Cerebellar cortex (tissue), 1 donor: ENCODE measurements at regions not wholly inside any gene's neighbourhood (a gene's known extent, or its start where the extent isn't known, plus 50 kb on each side); places are given as distances from the start of the nearest gene placed in this dataset.
A peak's percentile ranks its signal among the peaks of the same experiment; 100 is the strongest.

Experiments used
- DNase-seq: peaks from one replicate; pipeline ENCODE4 v3.0.0-alpha.2; 2015; ENCODE audit warnings: low spot score

DNA sequence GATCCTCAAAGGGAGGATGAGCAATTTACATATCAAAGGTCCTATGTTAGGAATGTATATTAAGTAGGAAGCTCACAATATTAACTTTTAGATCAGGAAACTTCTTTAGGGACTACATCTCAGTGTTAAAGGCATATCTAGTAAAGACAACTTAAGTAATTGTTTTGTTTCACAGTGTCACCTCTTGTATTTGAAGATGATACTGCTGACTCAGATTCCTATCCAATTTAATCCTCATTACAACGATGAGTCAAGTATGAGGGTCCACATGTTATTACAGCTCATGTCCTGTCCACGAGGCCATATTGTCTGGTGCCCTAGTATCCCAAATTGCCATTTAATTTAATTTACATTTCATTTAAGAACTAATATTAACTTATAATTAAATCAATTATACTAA is 523.9 kb downstream of the CCDC85A start:
- DNase-seq, result no peak

DNA sequence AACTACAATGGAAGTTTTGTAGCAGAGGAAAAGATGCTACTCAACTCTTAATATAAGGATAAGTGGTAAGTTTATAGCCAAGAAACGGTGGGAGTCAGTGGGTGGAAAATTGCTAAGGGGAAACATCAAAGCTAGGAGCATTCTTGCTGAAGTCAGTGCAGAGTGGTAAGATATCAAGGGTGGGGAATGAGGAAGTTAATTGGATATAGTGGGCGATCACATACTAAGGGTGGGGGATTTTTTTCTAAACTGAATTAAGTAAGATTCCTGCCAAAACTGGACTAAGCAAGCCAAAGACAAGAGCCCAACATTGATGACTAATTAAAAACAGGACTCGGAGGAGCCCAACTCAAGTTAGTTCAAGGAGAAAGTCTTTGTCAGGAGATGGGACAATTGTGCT is 525.4 kb downstream of the CCDC85A start:
- no peak for DNase-seq

DNA sequence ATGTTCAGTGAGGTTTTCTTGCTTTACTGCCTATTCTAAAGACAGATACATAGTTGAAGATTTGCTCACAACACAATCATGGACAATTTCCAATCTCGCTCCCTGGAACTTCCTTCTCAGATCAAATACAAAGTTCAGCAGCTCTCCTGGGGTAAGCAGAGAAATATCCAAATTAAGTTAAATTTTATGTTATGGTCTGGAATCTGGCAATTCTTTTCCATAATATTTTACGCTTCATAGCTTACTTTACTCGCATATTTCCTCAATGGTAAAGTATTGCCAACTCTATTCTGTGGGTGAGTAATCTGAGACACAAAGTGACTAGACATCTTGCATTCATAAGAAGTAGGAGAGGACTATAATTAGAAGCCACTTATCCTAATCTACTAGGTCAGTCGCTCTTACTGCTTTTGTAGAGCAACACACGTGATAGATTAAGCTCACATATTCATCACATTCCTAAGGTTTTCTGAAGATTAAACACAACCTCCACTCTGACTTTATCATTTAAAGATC is 529.4 kb downstream of the CCDC85A start:
- DNase-seq, result no peak

DNA sequence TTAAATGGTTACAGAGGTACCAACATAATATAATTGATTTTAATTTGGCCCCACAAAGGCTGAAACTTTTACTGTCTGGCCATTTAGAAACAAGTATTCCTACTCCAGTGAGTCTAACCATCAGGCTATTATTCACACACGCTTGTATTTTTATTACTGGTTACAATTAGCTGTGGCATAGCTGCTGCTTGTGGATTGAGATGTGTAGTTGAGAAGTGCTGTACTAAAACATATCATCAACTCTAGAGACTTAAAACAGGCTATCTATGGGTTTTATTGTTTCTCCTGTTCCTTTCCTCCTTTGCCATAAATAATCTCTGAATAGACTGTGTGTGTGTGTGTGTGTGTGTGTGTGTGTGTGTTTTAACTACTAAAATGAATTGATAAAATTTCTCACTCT is 530.2 kb downstream of the CCDC85A start:
- DNase-seq, result no peak

DNA sequence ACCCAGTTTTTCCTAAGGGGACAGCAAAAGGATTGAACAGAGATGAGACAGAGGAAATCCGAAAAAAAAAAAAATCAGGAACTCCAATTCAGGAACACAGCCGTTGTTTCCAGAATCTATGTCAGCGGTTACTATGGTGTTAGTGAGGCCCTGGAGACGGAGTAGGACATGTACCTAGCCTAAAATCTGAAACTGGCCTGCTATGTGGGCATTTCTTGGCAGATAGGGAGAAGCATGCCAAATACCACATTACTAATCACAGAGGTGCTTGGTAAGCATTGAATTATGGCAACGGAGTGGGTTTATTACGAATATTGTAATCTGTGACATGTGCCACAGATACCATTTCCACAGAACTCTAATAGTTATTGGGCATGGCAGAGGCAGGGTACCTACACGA is 530.6 kb downstream of the CCDC85A start:
- DNase-seq, result no peak

DNA sequence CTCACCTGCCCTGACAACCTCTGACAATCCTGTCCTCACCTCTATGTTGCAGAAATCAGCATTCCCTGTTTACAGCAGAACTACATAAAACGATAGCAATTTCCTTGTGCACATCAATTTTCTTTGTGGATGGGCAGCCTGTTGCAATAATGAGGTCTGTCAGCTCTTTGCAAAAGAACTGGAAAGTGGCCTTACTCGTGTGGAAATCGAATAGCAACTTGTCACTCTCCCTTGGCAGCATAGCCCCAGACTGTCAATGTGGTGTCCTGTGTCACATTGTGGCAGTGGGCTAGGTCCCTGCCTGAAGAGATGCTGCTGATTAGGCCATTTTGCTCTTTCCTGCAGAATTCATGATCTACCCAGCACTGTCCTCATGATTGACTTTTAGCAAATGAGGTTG is 531.9 kb downstream of the CCDC85A start:
- no peak for DNase-seq

DNA sequence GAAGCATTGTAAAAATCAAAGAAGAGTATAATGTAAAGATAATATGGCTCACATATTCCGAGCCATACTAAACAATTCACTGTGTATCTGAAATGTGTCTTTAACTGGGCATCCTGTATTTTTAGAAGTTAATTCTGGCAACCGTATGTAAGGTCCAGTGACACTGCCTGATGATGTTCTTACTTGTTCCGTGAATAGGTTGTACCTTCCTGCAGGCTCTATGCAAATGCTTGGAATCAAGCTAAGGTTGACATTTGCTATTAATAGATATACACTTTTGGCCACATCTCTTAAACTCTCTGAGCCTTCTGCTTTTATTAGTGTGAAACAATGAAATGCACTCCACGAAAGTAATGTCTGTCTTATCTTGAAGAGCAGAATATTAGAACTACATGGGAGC is 534.6 kb downstream of the CCDC85A start:
- no peak for DNase-seq

DNA sequence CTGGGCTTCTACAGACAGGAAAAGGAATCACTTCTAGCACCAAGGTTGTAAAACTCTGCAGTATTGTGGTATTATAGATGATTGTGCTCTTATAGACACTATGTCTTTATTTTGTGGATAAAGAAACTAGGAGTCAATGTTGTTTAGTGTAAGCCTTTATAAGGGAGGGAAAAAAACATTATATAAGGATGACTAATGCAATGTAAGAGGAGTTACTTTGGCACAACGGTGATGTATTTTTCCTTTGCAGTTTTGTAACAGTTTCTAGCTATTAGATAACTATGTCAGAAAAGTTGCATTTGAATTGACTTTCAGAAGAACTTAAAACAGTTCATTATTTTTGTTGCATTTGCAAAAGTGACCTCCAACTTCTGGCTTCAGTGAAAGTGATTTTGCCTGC is 545.4 kb downstream of the CCDC85A start:
- DNase-seq, result no peak

DNA sequence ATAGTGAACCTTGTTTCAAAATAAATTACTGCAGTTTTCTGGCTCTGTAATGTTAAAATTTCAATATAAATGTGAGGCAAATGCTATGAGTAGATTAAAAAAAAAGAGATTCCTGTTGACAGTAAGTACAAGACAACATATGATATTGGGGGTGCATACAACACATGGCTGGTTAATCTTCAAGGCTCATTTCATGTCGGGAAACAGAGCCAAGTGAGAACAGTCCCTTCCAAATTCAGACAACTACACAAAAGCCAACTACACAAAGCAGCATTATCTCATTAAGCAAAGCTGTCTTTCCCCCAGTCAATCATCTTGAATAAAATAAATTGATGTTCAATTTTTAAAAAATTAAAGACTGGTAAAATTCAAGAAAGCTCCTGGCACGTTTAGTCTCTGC is 549.2 kb downstream of the CCDC85A start:
- no peak for DNase-seq

DNA sequence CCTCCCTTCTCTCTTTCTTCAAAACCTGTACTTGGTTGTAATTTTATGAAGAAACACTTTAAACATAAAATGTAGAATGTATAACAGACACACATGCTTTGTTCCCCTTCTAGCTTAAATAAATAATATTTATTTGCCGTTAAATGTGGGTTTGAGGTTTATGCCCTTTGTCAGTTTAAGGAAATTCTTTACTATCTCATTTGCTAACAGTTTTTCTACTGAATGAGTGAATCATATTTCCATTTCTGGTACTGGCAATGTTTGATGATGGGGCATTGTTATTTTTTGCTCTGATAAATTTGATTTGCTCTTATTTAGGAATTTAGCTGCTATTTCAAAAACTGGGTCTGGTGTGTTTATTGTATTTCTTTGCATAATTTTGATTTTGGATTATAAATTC is 555.6 kb downstream of the CCDC85A start:
- DNase-seq, result no peak

DNA sequence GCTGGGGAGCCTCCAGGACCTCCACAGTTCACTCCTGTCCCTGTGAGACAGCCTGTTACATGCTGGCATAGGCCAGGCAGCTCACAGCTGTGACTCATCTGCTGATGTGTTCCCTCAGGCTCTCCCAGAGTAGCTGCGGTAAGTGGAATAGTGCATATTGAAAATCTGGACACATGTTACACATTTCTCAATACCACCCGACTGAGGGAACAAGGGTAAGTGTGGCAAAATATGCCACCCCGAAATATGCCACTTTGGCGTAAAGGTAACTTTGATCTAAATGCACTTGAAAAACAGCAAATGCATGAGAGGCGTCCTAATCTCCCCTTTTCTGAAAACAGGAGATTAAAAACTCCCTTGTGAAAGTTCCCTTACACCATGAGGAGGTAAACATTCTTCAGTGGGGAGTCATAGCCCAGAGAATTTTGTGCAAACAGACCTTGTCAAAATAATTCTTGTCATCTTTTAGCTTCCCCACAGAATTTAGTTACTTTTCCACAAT is 557.9 kb downstream of the CCDC85A start:
- DNase-seq, result no peak

DNA sequence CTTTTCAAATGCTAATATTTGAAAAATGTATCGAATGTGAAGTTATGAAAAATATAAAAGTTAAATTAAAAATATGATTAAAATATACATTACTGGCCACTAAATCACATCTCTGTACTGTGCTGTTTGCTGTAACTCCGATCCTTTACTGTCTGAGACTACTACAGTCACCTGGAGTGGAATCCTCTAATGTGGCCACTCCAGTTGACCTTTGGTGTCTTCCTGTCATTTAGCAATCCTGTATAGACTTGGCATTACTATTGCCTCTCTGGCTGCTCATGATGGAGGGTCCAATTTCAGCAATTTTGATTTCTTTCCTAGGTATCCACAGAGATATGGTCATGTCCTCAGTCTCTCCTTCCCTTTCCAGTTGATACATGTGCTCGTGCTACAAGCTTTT is 560.0 kb downstream of the CCDC85A start:
- DNase-seq, result no peak

DNA sequence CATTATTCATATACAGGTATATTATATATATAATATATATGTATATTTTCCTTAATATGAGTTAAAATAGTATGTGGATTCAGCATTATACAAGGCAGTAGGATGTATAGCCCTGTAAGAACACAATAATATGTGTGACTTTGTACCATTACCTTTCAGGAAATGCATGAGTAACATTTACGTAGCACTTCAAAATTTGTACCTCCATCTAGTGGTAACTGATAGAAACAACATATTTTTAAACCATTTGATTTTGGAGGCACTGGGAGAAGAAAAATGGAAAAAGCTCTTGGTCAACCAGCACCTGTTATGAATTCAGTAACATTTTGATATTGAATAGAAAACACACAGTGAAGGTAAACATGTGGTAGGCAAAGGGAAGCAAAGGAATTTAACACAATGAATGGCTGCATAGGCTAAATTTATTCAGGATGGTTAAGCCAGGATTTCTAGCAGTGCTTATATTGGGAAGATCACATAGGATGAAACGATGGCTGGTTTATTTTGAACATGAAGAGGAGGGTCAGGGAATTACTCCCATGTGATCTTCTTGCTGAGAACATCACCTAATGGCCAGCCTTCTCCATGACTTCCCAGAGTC is 565.5 kb downstream of the CCDC85A start:
- DNase-seq, result peak; percentile 71

DNA sequence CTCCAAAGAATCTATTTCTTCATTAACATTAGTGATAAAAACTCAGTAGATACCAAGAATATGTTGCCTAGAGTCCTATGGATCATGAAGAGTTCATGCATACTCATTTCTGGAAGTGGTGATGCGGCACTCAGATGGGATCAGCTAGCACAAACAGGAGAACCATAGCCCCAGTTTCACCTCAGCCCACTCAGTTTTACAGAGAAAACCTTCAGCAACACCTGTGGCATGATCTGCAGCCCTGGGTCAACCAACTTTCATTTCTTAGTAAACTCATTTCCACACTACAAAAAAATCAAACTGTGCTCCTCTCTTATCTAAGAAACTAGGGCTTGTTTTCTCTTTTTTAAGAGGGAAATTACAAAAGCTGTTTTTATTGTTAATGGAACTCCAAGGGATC is 569.4 kb downstream of the CCDC85A start:
- DNase-seq, result no peak

DNA sequence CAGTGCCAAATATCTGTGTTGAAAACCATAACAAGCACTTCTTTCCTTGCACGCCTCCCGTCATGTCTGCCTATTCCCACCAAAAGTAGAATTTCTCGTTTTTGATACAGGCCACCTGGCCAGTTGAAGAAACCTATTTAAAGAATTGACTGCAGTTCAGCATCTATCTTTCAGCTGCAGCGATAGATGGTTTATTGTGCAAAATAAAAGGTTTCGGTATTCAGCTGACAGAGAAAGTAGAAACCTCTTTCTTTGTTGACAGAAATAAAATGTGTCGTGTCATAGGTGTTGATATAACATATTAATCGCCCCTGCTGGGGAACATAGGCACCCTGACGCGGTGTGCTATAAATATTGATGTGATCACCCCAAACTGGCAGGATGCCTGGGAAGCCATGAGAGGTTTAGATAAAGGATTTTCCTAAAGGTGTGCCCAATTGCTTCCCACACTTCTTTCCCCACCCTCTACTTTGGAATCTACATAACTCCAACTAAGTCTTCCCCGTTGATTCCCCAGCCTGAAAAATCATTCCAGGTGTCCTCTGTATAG is 570.4 kb downstream of the CCDC85A start:
- no peak for DNase-seq

DNA sequence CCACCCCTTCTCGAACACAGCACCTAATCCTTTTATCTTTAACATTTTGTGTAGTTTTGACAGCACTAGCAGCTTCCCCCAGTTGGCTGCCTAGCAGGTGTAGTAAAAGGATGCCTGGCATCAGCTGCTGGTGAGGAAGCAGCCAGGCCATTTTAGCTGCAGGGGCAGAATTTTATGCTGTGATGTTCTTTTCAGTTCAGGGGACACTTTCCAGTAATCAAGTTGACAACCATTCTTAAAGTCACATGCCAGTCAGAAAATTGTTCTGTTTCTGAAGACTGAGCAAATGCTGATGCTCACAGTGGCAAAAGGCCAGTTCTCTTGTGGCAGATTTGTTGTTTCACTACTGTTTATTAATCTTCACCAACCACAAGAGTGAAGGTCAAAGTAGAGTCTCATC is 570.8 kb downstream of the CCDC85A start:
- DNase-seq, result no peak

DNA sequence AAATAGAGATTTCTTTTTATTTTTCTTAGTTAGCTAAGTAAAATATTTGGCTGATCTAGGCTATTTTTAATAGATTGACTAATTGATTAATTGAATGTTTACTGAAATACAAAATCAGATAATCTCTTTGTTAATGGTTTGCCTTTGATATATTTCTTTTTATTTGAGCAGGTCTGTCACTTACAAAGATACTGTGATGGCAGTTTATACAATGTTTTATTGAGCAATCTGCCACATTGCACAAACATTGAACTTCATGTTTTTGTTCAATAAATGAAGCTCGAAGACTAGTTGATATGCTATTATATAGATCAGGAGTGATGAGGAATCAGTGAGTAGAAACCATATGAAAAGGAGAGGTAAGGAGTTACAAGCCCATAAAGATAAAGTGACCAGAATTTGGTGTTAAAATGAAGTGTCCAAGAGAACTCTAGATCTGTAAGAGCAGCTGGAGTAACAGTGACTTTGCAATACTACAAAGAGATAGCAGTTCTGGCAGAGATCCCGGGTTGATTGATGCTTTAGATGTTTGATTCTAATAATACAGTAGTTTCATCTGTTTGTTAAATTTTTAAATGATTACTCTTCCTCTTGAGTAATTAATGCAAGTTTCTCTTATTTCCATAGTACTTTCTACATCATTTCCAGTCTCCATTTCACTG is 574.2 kb downstream of the CCDC85A start:
- no peak for DNase-seq

DNA sequence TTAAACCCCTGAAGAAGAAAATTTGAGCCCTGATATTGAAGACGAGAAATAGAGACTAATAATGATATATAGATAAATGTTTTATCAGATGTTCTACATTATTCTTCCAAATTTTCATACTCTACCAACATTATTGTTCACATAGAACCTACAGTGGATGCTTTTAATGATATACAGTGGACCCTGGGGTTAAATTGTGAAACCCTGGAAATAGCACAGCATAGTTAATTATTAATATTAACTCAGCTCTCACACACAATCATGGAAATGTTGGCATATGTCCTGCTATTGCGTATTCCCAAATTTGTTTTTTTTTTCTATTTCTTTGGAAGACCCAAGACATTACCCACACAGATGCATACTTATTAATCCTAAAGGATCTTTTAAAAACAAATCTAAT is 579.9 kb downstream of the CCDC85A start:
- DNase-seq, result no peak

DNA sequence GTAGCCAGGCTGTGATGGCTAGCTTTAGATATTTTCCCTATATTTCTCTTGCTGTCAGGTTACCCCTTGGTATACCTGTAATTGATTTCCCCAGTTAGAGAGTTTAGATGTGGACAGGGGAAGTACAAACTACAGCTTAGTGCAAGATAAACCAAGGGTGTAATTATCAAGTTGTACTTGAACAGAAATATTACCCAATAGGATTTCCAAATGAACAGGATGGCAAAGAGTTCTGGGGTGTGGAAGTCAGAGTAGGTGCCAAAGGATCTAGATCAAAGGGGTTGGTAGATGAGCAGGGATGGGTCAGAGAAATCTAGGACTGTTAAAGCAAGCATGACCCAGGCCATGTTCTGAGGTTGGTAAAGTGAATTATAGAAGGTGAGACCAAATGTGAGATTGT is 585.2 kb downstream of the CCDC85A start:
- DNase-seq, result no peak

DNA sequence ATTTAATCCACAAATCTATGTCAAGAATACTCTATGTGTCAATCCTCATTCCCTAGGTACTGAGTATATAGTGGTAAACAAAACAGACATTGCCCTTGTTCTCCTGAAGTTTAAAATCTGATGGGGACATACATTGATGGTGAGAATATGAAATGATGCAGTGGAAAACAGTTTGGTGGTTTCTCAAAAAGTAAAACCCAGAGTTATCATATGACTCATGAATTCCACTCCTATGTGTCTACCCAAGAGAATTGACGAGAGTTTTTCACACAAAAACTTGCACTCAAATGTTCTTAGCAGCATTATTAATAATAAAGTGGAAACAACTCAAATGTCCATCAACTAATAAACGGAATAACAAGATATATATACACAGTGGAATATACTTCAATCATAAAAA is 586.7 kb downstream of the CCDC85A start:
- DNase-seq, result no peak

DNA sequence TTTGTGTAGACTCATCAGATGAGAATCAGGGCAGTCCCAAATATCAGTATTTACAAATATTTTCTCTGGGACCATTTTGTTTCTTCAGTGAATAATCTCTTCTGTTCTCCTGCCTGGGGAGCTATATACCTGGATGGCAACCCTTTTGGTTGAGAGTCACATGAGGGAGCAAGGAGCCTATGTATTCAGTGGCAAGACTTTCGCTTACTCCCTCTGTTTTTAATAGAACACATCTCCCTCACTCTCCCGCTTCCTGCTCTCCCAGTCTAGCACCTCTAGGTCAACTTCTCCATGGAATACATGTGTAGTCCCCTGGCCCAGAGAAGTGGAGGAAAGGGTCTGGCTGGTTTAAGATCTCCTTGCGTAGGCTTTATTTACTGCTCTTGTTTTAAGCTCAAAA is 600.3 kb downstream of the CCDC85A start:
- no peak for DNase-seq

DNA sequence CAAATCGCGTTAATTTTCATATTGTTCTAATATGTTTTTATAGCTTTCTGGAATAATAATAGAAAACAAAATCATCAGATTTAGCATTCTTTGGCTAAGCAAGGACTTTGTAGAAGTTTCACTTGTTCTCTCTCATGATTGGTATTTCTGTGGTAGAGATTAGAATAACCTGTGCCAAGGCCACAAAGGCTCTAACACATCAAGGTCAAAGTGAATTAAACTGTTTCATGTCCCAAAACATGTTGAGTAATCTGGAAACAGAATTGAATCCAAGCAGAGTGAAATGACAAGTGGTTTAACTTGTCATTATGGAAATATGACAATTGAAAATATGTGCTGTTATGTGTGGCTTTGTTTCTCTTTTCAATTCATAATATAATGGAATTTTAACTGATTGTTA is 617.4 kb downstream of the CCDC85A start:
- DNase-seq, result no peak

DNA sequence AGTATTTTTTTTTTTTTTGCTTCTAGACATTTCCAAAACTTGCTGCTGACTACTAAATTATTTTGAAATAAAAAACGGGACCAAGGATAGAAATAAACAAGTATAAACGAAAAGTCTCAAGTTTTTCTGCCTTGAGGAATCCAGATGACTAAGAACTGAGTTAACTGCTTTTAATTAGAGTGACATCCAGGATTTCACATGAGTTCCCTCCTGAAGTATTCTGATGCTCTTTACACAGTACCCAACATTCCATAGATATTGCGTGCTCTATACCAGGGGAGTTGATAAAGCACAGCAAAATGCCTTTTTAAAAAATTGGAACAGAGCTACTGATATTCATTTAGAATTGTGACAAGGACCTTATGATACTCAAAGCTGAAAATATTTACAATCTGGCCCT is 618.0 kb downstream of the CCDC85A start:
- DNase-seq, result no peak

DNA sequence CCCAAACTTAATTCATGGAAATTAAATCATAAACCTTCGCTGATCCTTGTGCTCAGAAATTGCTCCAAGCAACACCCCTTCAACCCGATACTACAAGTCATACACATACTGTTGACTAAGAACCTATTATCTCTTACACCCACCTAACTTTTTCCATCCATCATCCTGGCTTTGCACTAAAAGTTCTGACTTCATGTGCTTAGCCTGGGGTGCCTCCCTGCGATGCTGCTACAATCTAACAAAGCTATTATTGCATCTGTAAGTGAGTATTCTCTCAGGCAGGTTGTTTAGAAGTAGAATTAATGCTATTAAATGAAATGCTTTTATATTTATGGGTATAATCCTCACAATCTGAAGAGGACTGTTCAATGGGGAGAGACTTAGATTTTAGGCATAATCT is 619.8 kb downstream of the CCDC85A start:
- DNase-seq, result no peak
